GM23338 (cell line): ENCODE measurements at regions not wholly inside any gene's neighbourhood (a gene's known extent, or its start where the extent isn't known, plus 50 kb on each side); places are given as distances from the start of the nearest gene placed in this dataset.

Source experiments
- ATAC-seq: fragments of 200-7000 bp; cut with Tn5 transposase; 3 replicates; pipeline ENCODE4 v1.9.1; 2020
- DNase-seq: peaks from one replicate; pipeline ENCODE4 v3.0.0-alpha.2; 2015; ENCODE audit warnings: low spot score
- H2AFZ ChIP-seq: fragments of 200-600 bp; sonication (generic); 2 replicates; pipeline ENCODE4 v1.8.0; 2016; ENCODE audit warnings: antibody characterized with exemption, mild to moderate bottlenecking, moderate library complexity
- H3F3A ChIP-seq: fragments of 200-600 bp; sonication (generic); replicated peaks from 2 replicates; pipeline ENCODE4 v1.8.0; 2017; ENCODE audit warnings: antibody characterized with exemption, mixed run types, low read depth
- H3K27ac ChIP-seq: fragments of 200-600 bp; sonication (generic); 2 replicates; pipeline ENCODE4 v1.6.1; 2016; ENCODE audit warnings: low read depth
- H3K27me3 ChIP-seq: fragments of 200-600 bp; sonication (generic); 2 replicates; pipeline ENCODE4 v1.8.0; 2016; ENCODE audit warnings: mild to moderate bottlenecking, mixed run types, moderate library complexity; ENCODE audit not compliant: insufficient read depth
- H3K36me3 ChIP-seq: fragments of 200-600 bp; sonication (generic); 2 replicates; pipeline ENCODE4 v1.8.0; 2016; ENCODE audit warnings: mild to moderate bottlenecking; ENCODE audit not compliant: insufficient read depth
- H3K4me1 ChIP-seq: fragments of 200-600 bp; sonication (generic); 2 replicates; pipeline ENCODE4 v1.8.0; 2016; ENCODE audit warnings: mild to moderate bottlenecking, moderate library complexity; ENCODE audit not compliant: insufficient read depth
- H3K4me2 ChIP-seq: fragments of 200-600 bp; sonication (generic); 2 replicates; pipeline ENCODE4 v1.7.1; 2017; ENCODE audit warnings: mixed run types
- H3K4me3 ChIP-seq: fragments of 200-600 bp; sonication (generic); 2 replicates; pipeline ENCODE4 v1.6.1; 2016; ENCODE audit warnings: mixed run types
- H3K79me2 ChIP-seq: fragments of 200-600 bp; sonication (generic); replicated peaks from 2 replicates; pipeline ENCODE4 v1.8.0; 2017; ENCODE audit warnings: mild to moderate bottlenecking; ENCODE audit not compliant: insufficient read depth
- H3K9me2 ChIP-seq: fragments of 200-600 bp; sonication (generic); 2 replicates; pipeline ENCODE4 v1.8.0; 2017; ENCODE audit not compliant: insufficient read depth
- H4K20me1 ChIP-seq: fragments of 200-600 bp; sonication (generic); replicated peaks from 2 replicates; pipeline ENCODE4 v1.8.0; 2017; ENCODE audit warnings: mild to moderate bottlenecking; ENCODE audit not compliant: insufficient read depth
- H3K27ac Mint-ChIP-seq: 2 replicates; pipeline ENCODE4 v1.8.0; 2020; ENCODE audit warnings: inconsistent platforms, mild to moderate bottlenecking, moderate library complexity, mixed read lengths
- H3K27me3 Mint-ChIP-seq: 3 replicates; pipeline ENCODE4 v1.8.0; 2022; ENCODE audit warnings: low read depth, mild to moderate bottlenecking, moderate library complexity, mixed read lengths, inconsistent platforms; ENCODE audit not compliant: insufficient read depth, poor library complexity
- H3K36me3 Mint-ChIP-seq: 3 replicates; pipeline ENCODE4 v1.8.0; 2021; ENCODE audit warnings: low read depth, mild to moderate bottlenecking, inconsistent platforms, moderate library complexity, mixed read lengths
- H3K4me1 Mint-ChIP-seq: 3 replicates; pipeline ENCODE4 v1.8.0; 2020; ENCODE audit warnings: mild to moderate bottlenecking, inconsistent platforms, mixed read lengths
- H3K4me3 Mint-ChIP-seq: 3 replicates; pipeline ENCODE4 v1.8.0; 2021; ENCODE audit warnings: moderate library complexity, mild to moderate bottlenecking, inconsistent platforms, mixed read lengths
- H3K9me3 Mint-ChIP-seq: 3 replicates; pipeline ENCODE4 v1.8.0; 2020; ENCODE audit warnings: moderate library complexity, mild to moderate bottlenecking, inconsistent platforms, mixed read lengths
- CREB1 ChIP-seq: fragments of 250-450 bp; sonication (Bioruptor Pico); IDR thresholded peaks from 2 replicates; pipeline ENCODE4 v1.5.0; 2020; ENCODE audit warnings: low read depth, mild to moderate bottlenecking, moderate library complexity
- ETS1 ChIP-seq: IDR thresholded peaks from 2 replicates; pipeline ENCODE4 v1.6.1; 2016; ENCODE audit warnings: antibody characterized with exemption
- EZH2phosphoT487 ChIP-seq: fragments of 200-600 bp; sonication (generic); IDR thresholded peaks from one replicate; pipeline ENCODE4 v1.8.1; 2018; ENCODE audit warnings: antibody characterized with exemption; ENCODE audit not compliant: unreplicated experiment
- JUNB ChIP-seq: IDR thresholded peaks from one replicate; pipeline ENCODE4 v1.6.1; 2016; ENCODE audit warnings: antibody characterized with exemption; ENCODE audit not compliant: unreplicated experiment
- NANOG ChIP-seq: IDR thresholded peaks from 2 replicates; pipeline ENCODE4 v1.6.1; 2016; ENCODE audit warnings: antibody characterized with exemption, borderline replicate concordance
- REST ChIP-seq: IDR thresholded peaks from one replicate; pipeline ENCODE4 v1.6.1; 2018; ENCODE audit warnings: antibody characterized with exemption; ENCODE audit not compliant: unreplicated experiment
- STAT1 ChIP-seq: IDR thresholded peaks from one replicate; pipeline ENCODE4 v1.6.1; 2016; ENCODE audit warnings: antibody characterized with exemption; ENCODE audit not compliant: unreplicated experiment
- ZNF114 ChIP-seq: fragments of 250-450 bp; sonication (Bioruptor Pico); IDR thresholded peaks from 2 replicates; pipeline ENCODE4 v1.5.0; 2020; ENCODE audit warnings: mild to moderate bottlenecking, moderate library complexity
- ZNF331 ChIP-seq: fragments of 250-450 bp; sonication (Bioruptor Pico); IDR thresholded peaks from 2 replicates; pipeline ENCODE4 v1.5.0; 2020; ENCODE audit warnings: low read depth, mild to moderate bottlenecking, moderate library complexity

GRCh38 chr2:236870370-236870769, 215.3 kb upstream of the COPS8 start (continued):
- TF ChIP-seq ETS1 = no peak

- Mint-ChIP-seq H3K9me3 (0 out of 3 replicates have a peak, but pooled peaks cover 6% of the 10 kb centered on the region), H3K4me3 (no peak overlapping the region), H3K4me1 (peaks cover 13% of the 10 kb centered on the region), H3K27ac (no peak overlapping the region), H3K36me3 (peaks cover 5% of the 10 kb centered on the region; the same call in 1 of the 3 replicates), H3K27me3 (peaks cover 3% of the 10 kb centered on the region)
- no peak for DNase-seq
- no peak overlapping the region for H3K4me3 ChIP-seq
- peaks cover 10% of the 10 kb centered on the region; the same call in 1 of the 2 replicates for H3K4me1 ChIP-seq
- H3K9me2 ChIP-seq = peaks cover 9% of the 10 kb centered on the region; the same call in 1 of the 2 replicates
- ATAC-seq = no peak
- H2AFZ ChIP-seq = no peak overlapping the region
- no peaks in the 10 kb centered on the region for H3K36me3 ChIP-seq
- H3K27ac ChIP-seq = no peak overlapping the region
- H3F3A ChIP-seq = no peaks in the 10 kb centered on the region
- H3K27me3 ChIP-seq = no peaks in the 10 kb centered on the region
- H3K4me2 ChIP-seq = no peak overlapping the region
- TF ChIP-seq EZH2phosphoT487 (no peak), ETS1 (no peak), ZNF114 (CRISPR knock-in tag) (no peak), STAT1 (no peak), JUNB (no peak), NANOG (no peak)
- H4K20me1 ChIP-seq = no peaks in the 10 kb centered on the region
- H3K79me2 ChIP-seq = no peaks in the 10 kb centered on the region
Observed at GRCh38 chr2:236871500-236872001, 214.1 kb upstream of the COPS8 start.

- no peak for DNase-seq
- H3K36me3 Mint-ChIP-seq = 0 out of 3 replicates have a peak, but pooled peaks cover under 1% of the 10 kb centered on the region
- Histone ChIP-seq H3K4me1 (peaks cover 11% of the 10 kb centered on the region; the same call in 1 of the 2 replicates), H3F3A (no peaks in the 10 kb centered on the region), H3K9me2 (peaks cover 7% of the 10 kb centered on the region; the same call in 1 of the 2 replicates), H4K20me1 (no peaks in the 10 kb centered on the region), H3K79me2 (no peaks in the 10 kb centered on the region), H3K27ac (no peak overlapping the region), H2AFZ (no peak overlapping the region), H3K36me3 (no peaks in the 10 kb centered on the region), H3K4me3 (no peak overlapping the region), H3K27me3 (no peaks in the 10 kb centered on the region), H3K4me2 (no peak overlapping the region)
- ATAC-seq = no peak
- no peak overlapping the region for H3K27ac Mint-ChIP-seq
- peaks cover 15% of the 10 kb centered on the region for H3K4me1 Mint-ChIP-seq
- no peak overlapping the region for H3K4me3 Mint-ChIP-seq
- TF ChIP-seq CREB1 (CRISPR knock-in tag) = no peak
- TF ChIP-seq EZH2phosphoT487 = no peak
- TF ChIP-seq ZNF114 (CRISPR knock-in tag) = no peak
- TF ChIP-seq REST = no peak
- no peak for TF ChIP-seq JUNB
- TF ChIP-seq ZNF331 = no peak
- peaks cover 3% of the 10 kb centered on the region for H3K27me3 Mint-ChIP-seq
- H3K9me3 Mint-ChIP-seq = 0 out of 3 replicates have a peak, but pooled peaks cover 4% of the 10 kb centered on the region
Observed at GRCh38 chr2:236872015-236872414, 213.7 kb upstream of the COPS8 start.
